Activated B cell treated with CpG ODN at 0.5 μM for 24 hours (primary cell): ENCODE measurements at regions not wholly inside any gene's neighbourhood (a gene's known extent, or its start where the extent isn't known, plus 50 kb on each side); places are given as distances from the start of the nearest gene placed in this dataset.

Experiments used
- ATAC-seq: fragments of 200-7000 bp; cut with Tn5 transposase; one replicate; pipeline ENCODE4 v1.10.0; 2021; ENCODE audit warnings: low read depth, mild to moderate bottlenecking, moderate library complexity
- CTCF ChIA-PET: fragments of 350-600 bp; sonication (Branson Sonifier 250); formaldehyde crosslinking; loops from one replicate; lab custom pipeline; 2021; ENCODE audit warnings: antibody characterized with exemption; lab: Charles Lee
- POLR2A ChIA-PET: fragments of 350-600 bp; sonication (Branson Sonifier 250); formaldehyde crosslinking; loops from one replicate; lab custom pipeline; 2021; ENCODE audit warnings: antibody characterized with exemption; lab: Charles Lee
- DNase-seq: peaks from one replicate; pipeline ENCODE4 v3.0.0; 2022
- H3K27ac Mint-ChIP-seq: one replicate; pipeline ENCODE4 v1.8.0; 2020; ENCODE audit warnings: mixed read lengths
- H3K27me3 Mint-ChIP-seq: one replicate; pipeline ENCODE4 v1.8.0; 2021; ENCODE audit warnings: mixed read lengths
- H3K36me3 Mint-ChIP-seq: one replicate; pipeline ENCODE4 v1.8.0; 2021; ENCODE audit warnings: low read depth, mixed read lengths
- H3K4me1 Mint-ChIP-seq: one replicate; pipeline ENCODE4 v1.8.0; 2021; ENCODE audit warnings: mixed read lengths
- H3K4me3 Mint-ChIP-seq: one replicate; pipeline ENCODE4 v1.8.0; 2020; ENCODE audit warnings: mild to moderate bottlenecking, mixed read lengths
- H3K9me3 Mint-ChIP-seq: one replicate; pipeline ENCODE4 v1.8.0; 2020; ENCODE audit warnings: mixed read lengths
- intact Hi-C: fragments of 100-400 bp; cut with micrococcal nuclease; formaldehyde crosslinking; loops from one replicate; pipeline ENCODE4 v1.15.1; 2024
- TF ChIP-seq, protein P1 (sequence below): fragments of 200-600 bp; IDR thresholded peaks from one replicate; pipeline ENCODE4 v1.8.0; 2022; ENCODE audit warnings: antibody characterized with exemption, mild to moderate bottlenecking

DNA sequence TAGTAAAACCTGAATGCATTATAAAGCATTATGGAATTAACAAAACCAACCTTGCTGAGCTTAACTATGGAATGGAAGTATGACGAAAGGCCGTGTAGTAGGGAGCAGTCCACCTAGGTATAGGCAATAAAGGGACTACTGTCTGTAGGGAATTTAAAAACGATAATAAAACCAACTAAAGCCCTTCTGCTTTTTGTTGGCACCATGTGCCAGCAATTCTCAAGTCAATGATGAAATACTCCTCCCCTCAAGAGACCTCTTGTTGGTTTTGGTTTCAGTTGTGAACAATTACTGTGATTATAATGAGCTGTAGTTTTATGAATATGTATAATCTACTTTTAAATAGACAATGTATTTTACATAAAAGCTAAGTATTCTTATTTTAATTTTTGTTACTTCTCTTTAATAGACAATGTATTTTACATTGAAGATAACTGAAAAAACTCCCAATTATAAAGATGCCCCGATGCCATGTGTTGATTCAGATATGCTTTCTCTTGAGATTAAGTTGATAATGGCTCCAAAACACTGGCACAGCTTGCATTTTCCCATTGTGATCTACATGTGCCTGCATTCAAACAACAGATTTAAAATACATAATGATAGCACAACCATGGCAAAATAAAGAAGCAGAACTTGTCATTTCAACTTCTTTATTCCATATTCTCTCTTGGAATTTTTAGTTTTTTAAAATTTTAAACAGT lies 55.5 kb upstream of the ZDBF2 start:
- Mint-ChIP-seq H3K27ac (no peak overlapping the region), H3K36me3 (no peaks in the 10 kb centered on the region), H3K27me3 (peaks cover 13% of the 10 kb centered on the region), H3K9me3 (peaks cover 8% of the 10 kb centered on the region), H3K4me3 (no peak overlapping the region), H3K4me1 (peaks cover 6% of the 10 kb centered on the region)
- ATAC-seq (no peak), DNase-seq (no peak)
- intact Hi-C loops: no loop called here
- TF ChIP-seq, protein P1, sequence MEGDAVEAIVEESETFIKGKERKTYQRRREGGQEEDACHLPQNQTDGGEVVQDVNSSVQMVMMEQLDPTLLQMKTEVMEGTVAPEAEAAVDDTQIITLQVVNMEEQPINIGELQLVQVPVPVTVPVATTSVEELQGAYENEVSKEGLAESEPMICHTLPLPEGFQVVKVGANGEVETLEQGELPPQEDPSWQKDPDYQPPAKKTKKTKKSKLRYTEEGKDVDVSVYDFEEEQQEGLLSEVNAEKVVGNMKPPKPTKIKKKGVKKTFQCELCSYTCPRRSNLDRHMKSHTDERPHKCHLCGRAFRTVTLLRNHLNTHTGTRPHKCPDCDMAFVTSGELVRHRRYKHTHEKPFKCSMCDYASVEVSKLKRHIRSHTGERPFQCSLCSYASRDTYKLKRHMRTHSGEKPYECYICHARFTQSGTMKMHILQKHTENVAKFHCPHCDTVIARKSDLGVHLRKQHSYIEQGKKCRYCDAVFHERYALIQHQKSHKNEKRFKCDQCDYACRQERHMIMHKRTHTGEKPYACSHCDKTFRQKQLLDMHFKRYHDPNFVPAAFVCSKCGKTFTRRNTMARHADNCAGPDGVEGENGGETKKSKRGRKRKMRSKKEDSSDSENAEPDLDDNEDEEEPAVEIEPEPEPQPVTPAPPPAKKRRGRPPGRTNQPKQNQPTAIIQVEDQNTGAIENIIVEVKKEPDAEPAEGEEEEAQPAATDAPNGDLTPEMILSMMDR: no peak
- ChIA-PET CTCF (no interaction called here), POLR2A (no interaction called here)

DNA sequence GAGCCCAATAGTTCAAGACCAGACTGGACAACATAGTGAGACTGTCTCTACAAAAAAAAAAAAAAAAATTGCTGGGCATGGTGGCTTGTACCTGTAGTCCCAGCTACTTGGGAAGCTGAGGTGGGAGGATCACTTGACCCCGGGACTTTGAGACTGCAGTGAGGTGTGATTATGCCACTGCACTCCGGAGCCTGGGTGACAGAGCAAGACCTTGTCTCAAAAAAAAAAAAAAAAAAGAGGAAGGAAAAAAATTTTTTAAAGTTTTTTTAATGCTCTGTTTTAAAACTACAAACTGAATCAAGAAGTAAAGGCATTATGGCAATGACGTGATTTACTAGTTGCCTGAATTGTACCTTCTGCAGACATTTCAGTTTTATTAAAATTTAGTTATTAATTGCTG lies 54.5 kb upstream of the ZDBF2 start:
- intact Hi-C loops: no loop called here
- H3K9me3 Mint-ChIP-seq: peaks cover 8% of the 10 kb centered on the region
- ChIA-PET POLR2A (no interaction called here), CTCF (interaction anchor here (0.9 kb wide), 1 partner anchor 9 kb away, joined by 3 read pairs; no protein-coding TSS in a partner anchor)
- H3K27ac Mint-ChIP-seq: no peak overlapping the region
- DNase-seq (no peak), ATAC-seq (no peak)
- H3K4me3 Mint-ChIP-seq: no peak overlapping the region
- peaks cover 11% of the 10 kb centered on the region for H3K27me3 Mint-ChIP-seq
- H3K4me1 Mint-ChIP-seq: peaks cover 6% of the 10 kb centered on the region
- H3K36me3 Mint-ChIP-seq: no peaks in the 10 kb centered on the region
- TF ChIP-seq, protein P1: no peak

DNA sequence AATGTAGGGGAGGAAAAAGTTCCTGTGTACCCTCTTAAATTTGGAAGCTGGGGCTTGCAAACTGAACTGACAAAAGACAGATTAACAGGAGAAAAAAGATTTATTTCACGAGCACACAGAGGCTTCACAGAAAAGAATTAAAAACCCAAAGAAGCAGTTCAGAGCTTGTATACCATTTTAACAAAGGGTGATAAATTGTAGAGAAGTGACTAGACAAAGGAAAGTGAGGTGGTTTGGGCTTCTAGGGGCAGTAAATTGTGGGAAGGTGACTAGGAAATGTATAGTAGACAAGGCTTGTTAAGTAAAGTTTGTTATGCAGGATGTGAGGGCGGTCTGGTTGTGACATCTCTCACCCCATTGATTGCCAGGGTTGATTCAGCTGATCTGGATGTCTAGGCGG lies 53.5 kb upstream of the ZDBF2 start:
- ChIA-PET POLR2A (no interaction called here), CTCF (interaction anchor here (0.9 kb wide), 1 partner anchor 10 kb away, joined by 3 read pairs; no protein-coding TSS in a partner anchor)
- H3K27ac Mint-ChIP-seq: no peak overlapping the region
- peaks cover 6% of the 10 kb centered on the region for H3K4me1 Mint-ChIP-seq
- no peaks in the 10 kb centered on the region for H3K36me3 Mint-ChIP-seq
- no peak overlapping the region for H3K4me3 Mint-ChIP-seq
- intact Hi-C loops: no loop called here
- ATAC-seq: no peak
- peaks cover 8% of the 10 kb centered on the region for H3K9me3 Mint-ChIP-seq
- TF ChIP-seq, protein P1: no peak
- no peak for DNase-seq
- H3K27me3 Mint-ChIP-seq: peaks cover 11% of the 10 kb centered on the region
